ENCODE measurements at regions not wholly inside any gene's neighbourhood (a gene's known extent, or its start where the extent isn't known, plus 50 kb on each side); places are given as distances from the start of the nearest gene placed in this dataset.

GRCh38 chr3:124584552-124585391, 145.5 kb upstream of the UMPS start (continued):
- TF ChIP-seq CHCHD3 (CRISPR knock-in tag; IDR thresholded peaks at IDR 0.05), result no peak
- TF ChIP-seq ZNF891 (CRISPR knock-in tag; IDR thresholded peaks at IDR 0.05), result peak; percentile 78; the same call in 1 of the 2 replicates
- TF ChIP-seq SSRP1 (CRISPR knock-in tag; IDR thresholded peaks at IDR 0.05), result no peak
- 0 out of 2 replicates have a peak, but pooled peaks have one; percentile 48 for TF ChIP-seq DMAP1 (CRISPR knock-in tag; IDR thresholded peaks at IDR 0.05)
- TF ChIP-seq AGO1 (IDR thresholded peaks at IDR 0.05; ENCODE audit: low read depth, low read length, poor library complexity, severe bottlenecking), result no peak
- no peak for TF ChIP-seq ZBTB39 (CRISPR knock-in tag; IDR thresholded peaks at IDR 0.05)
- no peak for TF ChIP-seq TBL1XR1 (IDR thresholded peaks at IDR 0.05; ENCODE audit: borderline replicate concordance, low read length, partially characterized antibody)
- no peak for TF ChIP-seq SALL2 (CRISPR knock-in tag; IDR thresholded peaks at IDR 0.05)
- peak; percentile 79; the same call in 1 of the 2 replicates for TF ChIP-seq ZNF816 (CRISPR knock-in tag; IDR thresholded peaks at IDR 0.05; ENCODE audit: borderline replicate concordance)
- no peak for TF ChIP-seq DR1 (CRISPR knock-in tag; IDR thresholded peaks at IDR 0.05)
- TF ChIP-seq DNMT1 (CRISPR knock-in tag; IDR thresholded peaks at IDR 0.05), result 0 out of 2 replicates have a peak, but pooled peaks have one; percentile 45
- no peak for TF ChIP-seq RELA (CRISPR knock-in tag; IDR thresholded peaks at IDR 0.05)
- no peak for TF ChIP-seq ZNF569 (CRISPR knock-in tag; IDR thresholded peaks at IDR 0.05; ENCODE audit: borderline replicate concordance)
- no peak for TF ChIP-seq ZNF383 (CRISPR knock-in tag; IDR thresholded peaks at IDR 0.05; ENCODE audit: borderline replicate concordance)
- TF ChIP-seq ZNF83 (CRISPR knock-in tag; IDR thresholded peaks at IDR 0.05; ENCODE audit: borderline replicate concordance), result no peak
- peak; percentile 55; the same call in 1 of the 2 replicates for TF ChIP-seq KLF6 (CRISPR knock-in tag; IDR thresholded peaks at IDR 0.05)
- no peak for TF ChIP-seq NCOA5 (CRISPR knock-in tag; IDR thresholded peaks at IDR 0.05)
- no peak for TF ChIP-seq ZNF570 (CRISPR knock-in tag; IDR thresholded peaks at IDR 0.05; ENCODE audit: borderline replicate concordance)
- TF ChIP-seq ZEB1 (IDR thresholded peaks at IDR 0.05; ENCODE audit: insufficient replicate concordance, low read depth), result no peak
- no peak for TF ChIP-seq KDM1A (CRISPR knock-in tag; IDR thresholded peaks at IDR 0.05)
- TF ChIP-seq ISX (CRISPR knock-in tag; conservative IDR thresholded peaks at IDR 0.05), result no peak
- TF ChIP-seq RERE (CRISPR knock-in tag; IDR thresholded peaks at IDR 0.05; ENCODE audit: low read depth), result no peak
- no peak for TF ChIP-seq ZNF597 (CRISPR knock-in tag; IDR thresholded peaks at IDR 0.05)

Measured in HepG2 (cell line).